T-cell (primary cell): ENCODE measurements at regions not wholly inside any gene's neighbourhood (a gene's known extent, or its start where the extent isn't known, plus 50 kb on each side); places are given as distances from the start of the nearest gene placed in this dataset.

ENCODE experiments used
- ATAC-seq, 4 experiments: fragments of 200-7000 bp in 3 of 4; fragments of 150-1000 bp in 1 of 4; cut with Tn5 transposase; replicated peaks in 1 of 4; 1 replicate in 3 of 4; 2 replicates in 1 of 4; pipeline ENCODE4 v1.10.0; 2021; ENCODE audit warnings: moderate library complexity in 3 of 4, mild to moderate bottlenecking in 2 of 4, moderate number of reproducible peaks in 1 of 4
- CTCF ChIA-PET, 2 donors: fragments of 300-600 bp; sonication (Branson Sonifier 250); formaldehyde crosslinking; loops; one replicate each; lab custom pipeline; 2022; ENCODE audit warnings: antibody characterized with exemption in 2 of 2; lab: Charles Lee
- POLR2A ChIA-PET, 2 donors: fragments of 300-600 bp; sonication (Branson Sonifier 250); formaldehyde crosslinking; loops; one replicate each; lab custom pipeline; 2022; ENCODE audit warnings: antibody characterized with exemption in 2 of 2; lab: Charles Lee
- DNase-seq, 35 experiments: peaks; one replicate each; pipeline versions ENCODE4 v3.0.0 to v3.0.0-alpha.2; 2013 to 2023
- H3K27ac ChIP-seq: one replicate; pipeline ENCODE4 v1.5.1; 2013; ENCODE audit warnings: low read length
- H3K27me3 ChIP-seq, 2 experiments: replicated peaks in 1 of 2; 1 replicate in 1 of 2; 2 replicates in 1 of 2; pipeline versions ENCODE4 v1.6.1 to v1.7.0; 2013; ENCODE audit warnings: low read length in 1 of 2, mixed read lengths in 1 of 2; ENCODE audit not compliant: control insufficient read depth in 2 of 2, insufficient read depth in 2 of 2; ENCODE audit errors: extremely low read depth in 1 of 2
- H3K36me3 ChIP-seq, 2 donors: 1 replicate in 1 of 2; 2 replicates in 1 of 2; pipeline versions ENCODE4 v1.6.1 to v1.7.0; 2013; ENCODE audit warnings: low read length in 1 of 2; ENCODE audit not compliant: control insufficient read depth in 2 of 2, insufficient read depth in 1 of 2; ENCODE audit errors: extremely low read depth in 1 of 2
- H3K4me1 ChIP-seq, 2 experiments: 1 replicate in 1 of 2; 2 replicates in 1 of 2; pipeline versions ENCODE4 v1.6.1 to v1.7.0; 2013; ENCODE audit warnings: low read length in 2 of 2, mixed read lengths in 1 of 2; ENCODE audit not compliant: insufficient read depth in 2 of 2, control insufficient read depth in 1 of 2; ENCODE audit errors: extremely low read depth in 1 of 2
- H3K4me3 ChIP-seq, 2 donors: 1 replicate in 1 of 2; 2 replicates in 1 of 2; pipeline versions ENCODE4 v1.5.1 to v1.7.0; 2013; ENCODE audit warnings: mild to moderate bottlenecking in 2 of 2, low read length in 1 of 2, moderate library complexity in 1 of 2; ENCODE audit not compliant: control insufficient read depth in 1 of 2; ENCODE audit errors: extremely low read depth in 1 of 2
- H3K9me3 ChIP-seq: 2 replicates; pipeline ENCODE4 v1.7.0; 2013
- H3K27ac Mint-ChIP-seq, 2 donors: one replicate each; pipeline ENCODE4 v1.8.0; 2020 to 2021; ENCODE audit warnings: mild to moderate bottlenecking in 2 of 2, mixed read lengths in 2 of 2
- H3K27me3 Mint-ChIP-seq, 2 donors: one replicate each; pipeline ENCODE4 v1.8.0; 2021 to 2022; ENCODE audit warnings: mixed read lengths in 2 of 2
- H3K36me3 Mint-ChIP-seq: one replicate; pipeline ENCODE4 v1.8.0; 2021; ENCODE audit warnings: mixed read lengths
- H3K4me1 Mint-ChIP-seq, 3 donors: one replicate each; pipeline ENCODE4 v1.8.0; 2020 to 2022; ENCODE audit warnings: mixed read lengths in 3 of 3, mild to moderate bottlenecking in 1 of 3
- H3K4me3 Mint-ChIP-seq, 3 donors: one replicate each; pipeline ENCODE4 v1.8.0; 2020 to 2022; ENCODE audit warnings: mild to moderate bottlenecking in 3 of 3, mixed read lengths in 3 of 3, moderate library complexity in 3 of 3
- H3K9me3 Mint-ChIP-seq, 3 donors: one replicate each; pipeline ENCODE4 v1.8.0; 2020 to 2022; ENCODE audit warnings: mixed read lengths in 3 of 3
- WGBS: methylation state at CpG from one replicate; pipeline ENCODE4 v1.1.5; 2013; ENCODE audit warnings: missing lambda C conversion rate; ENCODE audit not compliant: insufficient coverage; 5-methylcytosine and 5-hydroxymethylcytosine counted together

GRCh38 chr15:70269311-70269911 is 171.7 kb upstream of the TLE3 start:
- Histone ChIP-seq H3K27me3 (peaks cover 0 to 27% of the 10 kb centered on the region in 2 experiments), H3K9me3 (no peaks in the 10 kb centered on the region), H3K27ac (no peak overlapping the region), H3K4me3 (no peak overlapping the region), H3K36me3 (no peaks in the 10 kb centered on the region), H3K4me1 (peaks cover 8 to 38% of the 10 kb centered on the region in 2 experiments)
- no peak for ATAC-seq
- Mint-ChIP-seq H3K4me1 (peaks cover 26 to 44% (median 42%) of the 10 kb centered on the region in 3 donors), H3K4me3 (no peak overlapping the region), H3K27me3 (peaks cover 0 to 11% of the 10 kb centered on the region in 2 donors), H3K36me3 (no peaks in the 10 kb centered on the region), H3K9me3 (no peaks in the 10 kb centered on the region), H3K27ac (no peak overlapping the region)
- no peak for DNase-seq
- 93% methylated on average over 6 of the region's 9 CpGs for WGBS
- ChIA-PET CTCF (no interaction called here), POLR2A (no interaction called here)

- DNase-seq (no peak), ATAC-seq (no peak)
- WGBS = 50% methylated on average over 12 of the region's 18 CpGs
- Histone ChIP-seq H3K27ac (no peak overlapping the region), H3K36me3 (no peaks in the 10 kb centered on the region), H3K4me1 (peaks cover 8 to 38% of the 10 kb centered on the region in 2 experiments), H3K27me3 (peaks cover 0 to 27% of the 10 kb centered on the region in 2 experiments), H3K9me3 (no peaks in the 10 kb centered on the region), H3K4me3 (no peak overlapping the region)
- CTCF ChIA-PET = no interaction called here
- Mint-ChIP-seq H3K9me3 (no peaks in the 10 kb centered on the region), H3K4me3 (no peak overlapping the region), H3K27me3 (peaks cover 0 to 11% of the 10 kb centered on the region in 2 donors), H3K4me1 (peaks cover 26 to 46% (median 42%) of the 10 kb centered on the region in 3 donors), H3K36me3 (no peaks in the 10 kb centered on the region), H3K27ac (peak overlapping the region in 1 of 2 donors; percentile 57)
- POLR2A ChIA-PET = no interaction called here
These were observed 171.1 kb upstream of the TLE3 start for GRCh38 chr15:70268698-70269251.

- no peak for DNase-seq
- POLR2A ChIA-PET = no interaction called here
- Mint-ChIP-seq H3K4me1 (peaks cover 26 to 48% (median 42%) of the 10 kb centered on the region in 3 donors), H3K36me3 (no peaks in the 10 kb centered on the region), H3K4me3 (no peak overlapping the region), H3K27ac (no peak overlapping the region), H3K27me3 (peaks cover 0 to 11% of the 10 kb centered on the region in 2 donors), H3K9me3 (no peaks in the 10 kb centered on the region)
- ATAC-seq = no peak
- Histone ChIP-seq H3K27me3 (peaks cover 0 to 27% of the 10 kb centered on the region in 2 experiments), H3K4me1 (peaks cover 8 to 38% of the 10 kb centered on the region in 2 experiments), H3K4me3 (no peak overlapping the region), H3K36me3 (no peaks in the 10 kb centered on the region), H3K9me3 (no peaks in the 10 kb centered on the region), H3K27ac (no peak overlapping the region)
- CTCF ChIA-PET = no interaction called here
- WGBS = 84% methylated on average over 3 of the region's 6 CpGs
These were observed 170.2 kb upstream of the TLE3 start for GRCh38 chr15:70267879-70268278.

DNA sequence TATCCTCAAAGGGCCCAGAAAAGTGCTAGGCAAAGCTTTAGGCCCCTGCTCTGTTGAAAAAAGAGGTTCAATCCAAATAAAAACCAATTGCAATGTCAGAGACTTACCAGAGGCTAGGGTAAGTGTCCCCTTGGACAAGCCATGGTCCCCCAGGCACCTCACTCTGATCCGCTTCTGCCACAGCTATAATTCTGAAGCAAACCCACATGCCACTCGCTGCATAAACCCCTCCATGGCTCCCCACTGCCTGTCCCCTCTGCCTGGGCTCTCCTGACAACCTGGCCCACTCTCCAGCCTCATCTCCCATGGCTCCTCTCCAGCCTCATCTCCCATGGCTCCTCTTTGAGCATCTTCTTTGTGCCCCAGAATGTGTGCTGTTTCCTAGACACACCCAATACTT is 169.6 kb upstream of the TLE3 start:
- H3K27ac ChIP-seq = no peak overlapping the region
- POLR2A ChIA-PET = interaction anchor here in 1 of 2 donors (0.6 kb wide), 1 partner anchor 789 kb away, joined by 12 read pairs; no protein-coding TSS in a partner anchor
- peaks cover 0 to 11% of the 10 kb centered on the region in 2 donors for H3K27me3 Mint-ChIP-seq
- no peaks in the 10 kb centered on the region for H3K9me3 ChIP-seq
- H3K4me1 ChIP-seq = peaks cover 8 to 41% of the 10 kb centered on the region in 2 experiments
- H3K36me3 ChIP-seq = no peaks in the 10 kb centered on the region
- ATAC-seq = no peak
- no CpG with 5 or more reads among the region's 2 CpGs for WGBS
- H3K4me3 ChIP-seq = no peak overlapping the region
- H3K4me3 Mint-ChIP-seq = peak overlapping the region in 1 of 3 donors; percentile 44
- H3K27me3 ChIP-seq = peaks cover 0 to 27% of the 10 kb centered on the region in 2 experiments
- no peak overlapping the region for H3K27ac Mint-ChIP-seq
- no peak for DNase-seq
- H3K9me3 Mint-ChIP-seq = no peaks in the 10 kb centered on the region
- CTCF ChIA-PET = no interaction called here
- no peaks in the 10 kb centered on the region for H3K36me3 Mint-ChIP-seq
- H3K4me1 Mint-ChIP-seq = peaks cover 28 to 54% (median 42%) of the 10 kb centered on the region in 3 donors

- peaks cover 0 to 11% of the 10 kb centered on the region in 2 donors for H3K27me3 Mint-ChIP-seq
- DNase-seq (peak in 10 of 35 experiments; percentile 4 to 56 (median 15)), ATAC-seq (peak in 2 of 4 experiments; percentile 29 to 31)
- H3K36me3 Mint-ChIP-seq = no peaks in the 10 kb centered on the region
- WGBS = 40% methylated on average over 22 of the region's 24 CpGs
- no peak overlapping the region for H3K27ac ChIP-seq
- peaks cover 34 to 60% (median 49%) of the 10 kb centered on the region in 3 donors for H3K4me1 Mint-ChIP-seq
- H3K9me3 ChIP-seq = no peaks in the 10 kb centered on the region
- no peak overlapping the region for H3K4me3 ChIP-seq
- H3K27ac Mint-ChIP-seq = peak overlapping the region in 1 of 2 donors; percentile 28
- H3K9me3 Mint-ChIP-seq = no peaks in the 10 kb centered on the region
- peaks cover 10 to 41% of the 10 kb centered on the region in 2 experiments for H3K4me1 ChIP-seq
- H3K4me3 Mint-ChIP-seq = peak overlapping the region in 2 of 3 donors; percentile 15 to 44
- no peaks in the 10 kb centered on the region for H3K36me3 ChIP-seq
- ChIA-PET CTCF (no interaction called here), POLR2A (interaction anchor here in 1 of 2 donors (0.6 kb wide), 1 partner anchor 789 kb away, joined by 12 read pairs; no protein-coding TSS in a partner anchor)
- peaks cover 0 to 30% of the 10 kb centered on the region in 2 experiments for H3K27me3 ChIP-seq
These were observed 168.8 kb upstream of the TLE3 start for GRCh38 chr15:70266412-70267121.

DNA sequence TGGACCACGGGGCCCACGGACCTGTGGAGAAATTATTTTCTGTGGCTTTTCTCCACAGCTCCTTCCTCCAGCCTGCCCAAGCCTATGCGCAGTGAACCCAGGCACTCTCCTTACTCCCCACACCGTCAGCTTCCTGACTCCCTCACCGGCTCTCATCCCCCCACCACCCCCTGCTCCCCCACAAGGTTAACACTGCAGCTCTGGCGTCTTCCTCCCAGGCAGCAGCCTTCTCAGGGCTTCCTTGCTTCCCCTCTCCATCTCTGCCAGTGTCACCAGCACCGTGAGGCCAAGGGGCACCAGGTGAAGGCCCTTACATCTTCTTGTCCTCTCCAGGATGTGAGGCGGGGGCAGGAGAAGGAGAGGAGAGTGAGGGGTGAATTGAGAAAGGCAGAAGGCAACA is 168.3 kb upstream of the TLE3 start:
- ATAC-seq (no peak), DNase-seq (no peak)
- H3K27ac Mint-ChIP-seq = no peak overlapping the region
- ChIA-PET POLR2A (no interaction called here), CTCF (no interaction called here)
- peaks cover 37 to 61% (median 55%) of the 10 kb centered on the region in 3 donors for H3K4me1 Mint-ChIP-seq
- peaks cover 12 to 42% of the 10 kb centered on the region in 2 experiments for H3K4me1 ChIP-seq
- no peak overlapping the region for H3K27ac ChIP-seq
- no peaks in the 10 kb centered on the region for H3K36me3 ChIP-seq
- peaks cover 0 to 30% of the 10 kb centered on the region in 2 experiments for H3K27me3 ChIP-seq
- H3K9me3 ChIP-seq = no peaks in the 10 kb centered on the region
- H3K9me3 Mint-ChIP-seq = no peaks in the 10 kb centered on the region
- peaks cover 0 to 11% of the 10 kb centered on the region in 2 donors for H3K27me3 Mint-ChIP-seq
- WGBS = 61% methylated on average over 5 of the region's 8 CpGs
- no peak overlapping the region for H3K4me3 ChIP-seq
- peak overlapping the region in 1 of 3 donors; percentile 44 for H3K4me3 Mint-ChIP-seq
- no peaks in the 10 kb centered on the region for H3K36me3 Mint-ChIP-seq
